ENCODE measurements at regions not wholly inside any gene's neighbourhood (a gene's known extent, or its start where the extent isn't known, plus 50 kb on each side); places are given as distances from the start of the nearest gene placed in this dataset.

DNA sequence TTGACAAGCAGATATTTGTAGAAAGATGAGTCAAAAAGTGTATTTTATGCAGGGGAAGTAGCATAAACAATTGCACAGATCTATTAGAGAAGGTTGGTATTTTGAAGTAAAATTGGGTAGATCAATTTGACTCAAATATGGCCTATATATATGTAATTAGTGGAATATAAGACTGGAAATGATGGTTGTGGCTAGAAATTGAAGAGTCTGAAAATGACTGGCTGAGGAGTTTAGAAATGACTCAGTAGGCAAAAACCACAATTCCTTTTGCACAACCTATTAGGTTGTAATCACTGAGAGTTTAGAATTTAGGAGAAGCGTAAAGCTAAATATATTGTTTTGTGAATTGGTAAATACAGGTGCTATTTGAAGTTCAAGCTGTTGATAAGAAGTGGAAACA is 622.6 kb upstream of the PCDH20 start:
- Histone ChIP-seq H3K27me3 (no peaks in the 10 kb centered on the region), H3K4me3 (no peak overlapping the region), H3K36me3 (no peaks in the 10 kb centered on the region), H3K9me3 (no peaks in the 10 kb centered on the region), H3K27ac (no peak overlapping the region), H3K4me1 (no peaks in the 10 kb centered on the region)
- DNase-seq (ENCODE audit: low spot score), result no peak
- TF ChIP-seq, protein P1, sequence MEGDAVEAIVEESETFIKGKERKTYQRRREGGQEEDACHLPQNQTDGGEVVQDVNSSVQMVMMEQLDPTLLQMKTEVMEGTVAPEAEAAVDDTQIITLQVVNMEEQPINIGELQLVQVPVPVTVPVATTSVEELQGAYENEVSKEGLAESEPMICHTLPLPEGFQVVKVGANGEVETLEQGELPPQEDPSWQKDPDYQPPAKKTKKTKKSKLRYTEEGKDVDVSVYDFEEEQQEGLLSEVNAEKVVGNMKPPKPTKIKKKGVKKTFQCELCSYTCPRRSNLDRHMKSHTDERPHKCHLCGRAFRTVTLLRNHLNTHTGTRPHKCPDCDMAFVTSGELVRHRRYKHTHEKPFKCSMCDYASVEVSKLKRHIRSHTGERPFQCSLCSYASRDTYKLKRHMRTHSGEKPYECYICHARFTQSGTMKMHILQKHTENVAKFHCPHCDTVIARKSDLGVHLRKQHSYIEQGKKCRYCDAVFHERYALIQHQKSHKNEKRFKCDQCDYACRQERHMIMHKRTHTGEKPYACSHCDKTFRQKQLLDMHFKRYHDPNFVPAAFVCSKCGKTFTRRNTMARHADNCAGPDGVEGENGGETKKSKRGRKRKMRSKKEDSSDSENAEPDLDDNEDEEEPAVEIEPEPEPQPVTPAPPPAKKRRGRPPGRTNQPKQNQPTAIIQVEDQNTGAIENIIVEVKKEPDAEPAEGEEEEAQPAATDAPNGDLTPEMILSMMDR (IDR thresholded peaks at IDR 0.05), result no peak

DNA sequence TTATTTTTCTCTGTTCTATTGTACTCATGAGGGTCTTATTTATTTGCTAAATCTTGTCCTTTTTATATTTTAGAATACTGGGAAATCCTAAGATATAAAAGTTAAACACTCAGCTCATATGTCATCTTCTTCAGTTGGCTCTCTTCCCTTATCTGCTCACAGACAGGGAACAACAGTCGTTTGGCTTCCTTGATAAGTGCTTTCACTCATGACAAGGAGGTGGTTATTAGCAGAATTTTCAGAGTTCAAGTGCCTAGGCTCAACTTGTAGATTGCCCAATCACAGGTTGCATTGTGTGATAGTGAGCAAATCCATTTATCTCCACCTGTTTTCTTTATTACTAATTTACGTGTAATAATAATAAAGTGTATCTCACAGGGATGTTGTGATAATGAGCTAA is 620.3 kb upstream of the PCDH20 start:
- no peak overlapping the region for H3K27ac ChIP-seq
- H3K4me1 ChIP-seq, result no peaks in the 10 kb centered on the region
- no peak for DNase-seq (ENCODE audit: low spot score)
- TF ChIP-seq, protein P1 (IDR thresholded peaks at IDR 0.05), result no peak
- no peak overlapping the region for H3K4me3 ChIP-seq
- no peaks in the 10 kb centered on the region for H3K27me3 ChIP-seq
- H3K9me3 ChIP-seq, result no peaks in the 10 kb centered on the region
- no peaks in the 10 kb centered on the region for H3K36me3 ChIP-seq

DNA sequence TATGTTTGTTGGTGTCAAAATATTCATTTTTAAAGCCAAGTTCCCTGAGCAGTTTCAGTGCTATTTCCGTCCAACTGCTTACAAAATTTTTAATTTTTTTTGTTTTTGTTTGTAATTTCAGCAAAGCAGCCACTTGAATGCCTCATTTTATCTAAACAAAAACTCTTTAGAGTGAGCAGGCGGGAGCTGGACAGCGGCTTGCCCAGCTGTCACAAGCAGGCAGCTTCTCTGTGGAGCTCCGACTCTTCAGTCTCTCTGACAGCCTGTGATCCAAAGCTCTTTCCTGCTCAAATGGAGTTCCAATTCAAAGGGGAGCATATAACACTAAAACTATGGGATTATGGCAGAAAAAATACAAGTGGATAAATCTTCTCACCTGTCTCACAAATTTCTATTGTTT is 618.3 kb upstream of the PCDH20 start:
- Histone ChIP-seq H3K27me3 (no peaks in the 10 kb centered on the region), H3K4me3 (no peak overlapping the region), H3K27ac (no peak overlapping the region), H3K4me1 (no peaks in the 10 kb centered on the region), H3K9me3 (no peaks in the 10 kb centered on the region), H3K36me3 (no peaks in the 10 kb centered on the region)
- DNase-seq (ENCODE audit: low spot score), result no peak
- TF ChIP-seq, protein P1 (IDR thresholded peaks at IDR 0.05), result no peak

DNA sequence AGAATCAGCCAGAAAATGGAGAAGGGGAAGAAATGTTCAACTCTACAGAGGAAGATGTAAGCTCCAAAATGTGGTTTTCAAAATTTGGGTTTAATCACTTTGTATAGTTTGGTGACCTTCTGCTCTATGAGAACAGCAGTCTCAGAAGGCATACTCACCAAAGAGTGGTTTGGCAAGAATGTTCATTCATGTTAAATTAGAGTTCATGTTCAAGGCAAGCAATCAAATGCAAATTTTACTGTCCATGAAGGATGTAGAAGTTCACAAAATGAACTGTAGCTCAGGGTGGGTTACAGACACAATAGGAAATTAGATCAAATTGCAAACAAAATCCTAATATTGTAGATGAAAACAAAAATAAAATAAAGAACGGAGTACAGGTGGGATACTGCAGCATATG is 606.7 kb upstream of the PCDH20 start:
- H3K9me3 ChIP-seq, result no peaks in the 10 kb centered on the region
- TF ChIP-seq, protein P1 (IDR thresholded peaks at IDR 0.05), result no peak

DNA sequence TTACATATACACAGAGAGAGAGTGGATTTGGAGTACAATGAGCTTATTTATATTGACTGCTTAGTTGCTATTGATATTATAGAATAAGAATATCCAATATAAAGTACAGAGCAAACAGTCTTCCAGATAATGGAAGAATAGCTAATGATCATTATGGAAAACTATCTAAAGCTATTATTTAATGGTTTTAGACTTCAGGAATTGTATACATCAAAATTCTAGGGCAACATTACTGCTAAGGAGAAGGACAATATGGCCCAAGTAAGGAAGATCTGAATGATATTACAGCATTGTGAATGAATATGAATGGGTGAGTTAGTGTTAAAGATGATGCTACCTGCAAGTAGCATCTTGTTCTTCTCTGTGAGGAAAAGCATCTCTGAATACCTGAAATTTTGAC is 604.2 kb upstream of the PCDH20 start:
- H3K27ac ChIP-seq, result no peak overlapping the region
- H3K36me3 ChIP-seq, result no peaks in the 10 kb centered on the region
- H3K9me3 ChIP-seq, result no peaks in the 10 kb centered on the region
- no peaks in the 10 kb centered on the region for H3K27me3 ChIP-seq
- no peak overlapping the region for H3K4me3 ChIP-seq
- TF ChIP-seq, protein P1 (IDR thresholded peaks at IDR 0.05), result no peak
- no peaks in the 10 kb centered on the region for H3K4me1 ChIP-seq
- no peak for DNase-seq (ENCODE audit: low spot score)

More for the DNA sequence above, 606.7 kb upstream of the PCDH20 start:
- DNase-seq (ENCODE audit: low spot score), result no peak
- Histone ChIP-seq H3K27me3 (no peaks in the 10 kb centered on the region), H3K36me3 (no peaks in the 10 kb centered on the region), H3K4me1 (no peaks in the 10 kb centered on the region), H3K27ac (no peak overlapping the region), H3K4me3 (no peak overlapping the region)

DNA sequence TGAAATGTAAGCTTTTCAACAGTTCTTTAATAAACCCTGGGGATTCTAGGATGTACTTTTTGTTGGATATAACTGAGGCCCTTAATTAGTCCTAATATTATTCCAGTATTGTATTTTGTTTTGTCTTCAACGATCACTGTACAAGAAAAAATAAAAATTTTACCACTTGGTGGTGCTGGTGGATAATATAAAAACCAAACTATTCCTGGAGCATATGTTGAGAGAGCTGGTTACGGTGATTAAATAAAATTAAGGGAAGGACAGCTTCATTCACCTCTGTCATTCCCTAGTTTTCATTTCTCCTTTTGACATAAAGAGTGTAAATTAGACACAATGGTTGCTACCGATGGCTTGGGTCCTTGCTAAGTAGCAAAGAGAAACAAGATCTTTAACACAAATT is 598.6 kb upstream of the PCDH20 start:
- no peak overlapping the region for H3K4me3 ChIP-seq
- no peak for DNase-seq (ENCODE audit: low spot score)
- TF ChIP-seq, protein P1 (IDR thresholded peaks at IDR 0.05), result peak in 1 of 2 donors; percentile 40

More for the DNA sequence above, 598.6 kb upstream of the PCDH20 start:
- Histone ChIP-seq H3K9me3 (no peaks in the 10 kb centered on the region), H3K36me3 (no peaks in the 10 kb centered on the region), H3K27me3 (no peaks in the 10 kb centered on the region), H3K27ac (no peak overlapping the region), H3K4me1 (no peaks in the 10 kb centered on the region)
